WTC11 (cell line): ENCODE measurements at regions not wholly inside any gene's neighbourhood (a gene's known extent, or its start where the extent isn't known, plus 50 kb on each side); places are given as distances from the start of the nearest gene placed in this dataset.

Experiments used
- CREM ChIP-seq: sonication (generic); formaldehyde crosslinking; IDR thresholded peaks from 2 replicates; pipeline ENCODE4 v1.8.1; 2022; ENCODE audit warnings: mild to moderate bottlenecking, missing genetic modification reagents, moderate library complexity
- CTCF ChIP-seq: fragments of 200-600 bp; IDR thresholded peaks from 2 replicates; pipeline ENCODE4 v1.8.0; 2022; ENCODE audit warnings: antibody characterized with exemption
- ESRRA ChIP-seq: sonication (generic); formaldehyde crosslinking; IDR thresholded peaks from 2 replicates; pipeline ENCODE4 v1.8.1; 2022; ENCODE audit warnings: mild to moderate bottlenecking, missing genetic modification reagents, borderline replicate concordance
- JUN ChIP-seq: sonication (generic); formaldehyde crosslinking; IDR thresholded peaks from 2 replicates; pipeline ENCODE4 v1.8.0; 2023; ENCODE audit warnings: mild to moderate bottlenecking, missing genetic modification reagents
- KAT7 ChIP-seq: sonication (generic); formaldehyde crosslinking; IDR thresholded peaks from 2 replicates; pipeline ENCODE4 v1.8.1; 2023; ENCODE audit warnings: missing genetic modification reagents, mild to moderate bottlenecking, borderline replicate concordance
- NFE2L1 ChIP-seq: sonication (generic); formaldehyde crosslinking; IDR thresholded peaks from 2 replicates; pipeline ENCODE4 v1.8.1; 2023; ENCODE audit warnings: missing genetic modification reagents
- NR1H2 ChIP-seq: sonication (generic); formaldehyde crosslinking; IDR thresholded peaks from 2 replicates; pipeline ENCODE4 v1.9.0; 2021; ENCODE audit warnings: mild to moderate bottlenecking, moderate library complexity, missing genetic modification reagents
- USF2 ChIP-seq: sonication (generic); formaldehyde crosslinking; IDR thresholded peaks from 2 replicates; pipeline ENCODE4 v1.8.1; 2023; ENCODE audit warnings: mild to moderate bottlenecking, missing genetic modification reagents, moderate library complexity
- TF ChIP-seq, protein P1 (sequence below): sonication (generic); formaldehyde crosslinking; IDR thresholded peaks from 2 replicates; pipeline ENCODE4 v1.8.1; 2023; ENCODE audit warnings: mild to moderate bottlenecking, moderate library complexity, missing genetic modification reagents
- TF ChIP-seq, protein P2 (sequence below): sonication (generic); formaldehyde crosslinking; IDR thresholded peaks from 2 replicates; pipeline ENCODE4 v1.8.0; 2022; ENCODE audit warnings: mild to moderate bottlenecking, missing genetic modification reagents
- TF ChIP-seq, protein P3 (sequence below): sonication (generic); formaldehyde crosslinking; IDR thresholded peaks from 2 replicates; pipeline ENCODE4 v1.8.0; 2022; ENCODE audit warnings: missing genetic modification reagents
- TF ChIP-seq, protein P4 (sequence below): fragments of 250-450 bp; sonication (Bioruptor Pico); IDR thresholded peaks from 2 replicates; pipeline ENCODE4 v1.8.0; 2021; ENCODE audit warnings: mild to moderate bottlenecking

- TF ChIP-seq KAT7 (CRISPR knock-in tag), result no peak
- TF ChIP-seq CTCF, result no peak
- no peak for TF ChIP-seq NFE2L1 (CRISPR knock-in tag)
- TF ChIP-seq, protein P1, sequence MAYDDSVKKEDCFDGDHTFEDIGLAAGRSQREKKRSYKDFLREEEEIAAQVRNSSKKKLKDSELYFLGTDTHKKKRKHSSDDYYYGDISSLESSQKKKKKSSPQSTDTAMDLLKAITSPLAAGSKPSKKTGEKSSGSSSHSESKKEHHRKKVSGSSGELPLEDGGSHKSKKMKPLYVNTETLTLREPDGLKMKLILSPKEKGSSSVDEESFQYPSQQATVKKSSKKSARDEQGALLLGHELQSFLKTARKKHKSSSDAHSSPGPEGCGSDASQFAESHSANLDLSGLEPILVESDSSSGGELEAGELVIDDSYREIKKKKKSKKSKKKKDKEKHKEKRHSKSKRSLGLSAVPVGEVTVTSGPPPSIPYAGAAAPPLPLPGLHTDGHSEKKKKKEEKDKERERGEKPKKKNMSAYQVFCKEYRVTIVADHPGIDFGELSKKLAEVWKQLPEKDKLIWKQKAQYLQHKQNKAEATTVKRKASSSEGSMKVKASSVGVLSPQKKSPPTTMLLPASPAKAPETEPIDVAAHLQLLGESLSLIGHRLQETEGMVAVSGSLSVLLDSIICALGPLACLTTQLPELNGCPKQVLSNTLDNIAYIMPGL (CRISPR knock-in tag), result no peak
- TF ChIP-seq, protein P2, sequence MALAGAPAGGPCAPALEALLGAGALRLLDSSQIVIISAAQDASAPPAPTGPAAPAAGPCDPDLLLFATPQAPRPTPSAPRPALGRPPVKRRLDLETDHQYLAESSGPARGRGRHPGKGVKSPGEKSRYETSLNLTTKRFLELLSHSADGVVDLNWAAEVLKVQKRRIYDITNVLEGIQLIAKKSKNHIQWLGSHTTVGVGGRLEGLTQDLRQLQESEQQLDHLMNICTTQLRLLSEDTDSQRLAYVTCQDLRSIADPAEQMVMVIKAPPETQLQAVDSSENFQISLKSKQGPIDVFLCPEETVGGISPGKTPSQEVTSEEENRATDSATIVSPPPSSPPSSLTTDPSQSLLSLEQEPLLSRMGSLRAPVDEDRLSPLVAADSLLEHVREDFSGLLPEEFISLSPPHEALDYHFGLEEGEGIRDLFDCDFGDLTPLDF (CRISPR knock-in tag), result no peak
- TF ChIP-seq ESRRA (CRISPR knock-in tag), result no peak
- TF ChIP-seq, protein P3, sequence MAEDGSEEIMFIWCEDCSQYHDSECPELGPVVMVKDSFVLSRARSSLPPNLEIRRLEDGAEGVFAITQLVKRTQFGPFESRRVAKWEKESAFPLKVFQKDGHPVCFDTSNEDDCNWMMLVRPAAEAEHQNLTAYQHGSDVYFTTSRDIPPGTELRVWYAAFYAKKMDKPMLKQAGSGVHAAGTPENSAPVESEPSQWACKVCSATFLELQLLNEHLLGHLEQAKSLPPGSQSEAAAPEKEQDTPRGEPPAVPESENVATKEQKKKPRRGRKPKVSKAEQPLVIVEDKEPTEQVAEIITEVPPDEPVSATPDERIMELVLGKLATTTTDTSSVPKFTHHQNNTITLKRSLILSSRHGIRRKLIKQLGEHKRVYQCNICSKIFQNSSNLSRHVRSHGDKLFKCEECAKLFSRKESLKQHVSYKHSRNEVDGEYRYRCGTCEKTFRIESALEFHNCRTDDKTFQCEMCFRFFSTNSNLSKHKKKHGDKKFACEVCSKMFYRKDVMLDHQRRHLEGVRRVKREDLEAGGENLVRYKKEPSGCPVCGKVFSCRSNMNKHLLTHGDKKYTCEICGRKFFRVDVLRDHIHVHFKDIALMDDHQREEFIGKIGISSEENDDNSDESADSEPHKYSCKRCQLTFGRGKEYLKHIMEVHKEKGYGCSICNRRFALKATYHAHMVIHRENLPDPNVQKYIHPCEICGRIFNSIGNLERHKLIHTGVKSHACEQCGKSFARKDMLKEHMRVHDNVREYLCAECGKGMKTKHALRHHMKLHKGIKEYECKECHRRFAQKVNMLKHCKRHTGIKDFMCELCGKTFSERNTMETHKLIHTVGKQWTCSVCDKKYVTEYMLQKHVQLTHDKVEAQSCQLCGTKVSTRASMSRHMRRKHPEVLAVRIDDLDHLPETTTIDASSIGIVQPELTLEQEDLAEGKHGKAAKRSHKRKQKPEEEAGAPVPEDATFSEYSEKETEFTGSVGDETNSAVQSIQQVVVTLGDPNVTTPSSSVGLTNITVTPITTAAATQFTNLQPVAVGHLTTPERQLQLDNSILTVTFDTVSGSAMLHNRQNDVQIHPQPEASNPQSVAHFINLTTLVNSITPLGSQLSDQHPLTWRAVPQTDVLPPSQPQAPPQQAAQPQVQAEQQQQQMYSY (CRISPR knock-in tag), result no peak
- TF ChIP-seq CREM (CRISPR knock-in tag), result no peak
- TF ChIP-seq USF2 (CRISPR knock-in tag), result no peak
- TF ChIP-seq JUN (CRISPR knock-in tag), result no peak
- TF ChIP-seq, protein P4, sequence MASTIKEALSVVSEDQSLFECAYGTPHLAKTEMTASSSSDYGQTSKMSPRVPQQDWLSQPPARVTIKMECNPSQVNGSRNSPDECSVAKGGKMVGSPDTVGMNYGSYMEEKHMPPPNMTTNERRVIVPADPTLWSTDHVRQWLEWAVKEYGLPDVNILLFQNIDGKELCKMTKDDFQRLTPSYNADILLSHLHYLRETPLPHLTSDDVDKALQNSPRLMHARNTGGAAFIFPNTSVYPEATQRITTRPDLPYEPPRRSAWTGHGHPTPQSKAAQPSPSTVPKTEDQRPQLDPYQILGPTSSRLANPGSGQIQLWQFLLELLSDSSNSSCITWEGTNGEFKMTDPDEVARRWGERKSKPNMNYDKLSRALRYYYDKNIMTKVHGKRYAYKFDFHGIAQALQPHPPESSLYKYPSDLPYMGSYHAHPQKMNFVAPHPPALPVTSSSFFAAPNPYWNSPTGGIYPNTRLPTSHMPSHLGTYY (CRISPR knock-in tag), result no peak
- no peak for TF ChIP-seq NR1H2 (CRISPR knock-in tag)
Observed at GRCh38 chr3:132198516-132198915, 118.7 kb upstream of the ACP3 start.
